Spleen (tissue), 11 donors: ENCODE measurements at regions not wholly inside any gene's neighbourhood (a gene's known extent, or its start where the extent isn't known, plus 50 kb on each side); places are given as distances from the start of the nearest gene placed in this dataset.

Source experiments
- DNase-seq: peaks from one replicate; pipeline ENCODE4 v3.0.0-alpha.2; 2020
- H3K27ac ChIP-seq, 8 donors: fragments of 200-600 bp; sonication (generic) in 7 of 8; 1 replicate in 4 of 8; 2 replicates in 4 of 8; pipeline versions ENCODE4 v1.5.0 to v1.8.0; 2016 to 2021; ENCODE audit warnings: inconsistent platforms in 4 of 8, mild to moderate bottlenecking in 4 of 8, moderate library complexity in 1 of 8
- H3K27me3 ChIP-seq, 7 donors: fragments of 200-600 bp; sonication (generic) in 6 of 7; replicated peaks in 1 of 7; 1 replicate in 4 of 7; 2 replicates in 3 of 7; pipeline versions ENCODE4 v1.5.0 to v1.8.0; 2016 to 2021; ENCODE audit warnings: inconsistent platforms in 3 of 7, mild to moderate bottlenecking in 1 of 7
- H3K36me3 ChIP-seq, 6 donors: fragments of 200-600 bp; sonication (generic) in 5 of 6; 1 replicate in 4 of 6; 2 replicates in 2 of 6; pipeline versions ENCODE4 v1.5.0 to v1.8.0; 2016 to 2021; ENCODE audit warnings: inconsistent platforms in 2 of 6
- H3K4me1 ChIP-seq, 6 donors: fragments of 200-600 bp; sonication (generic) in 5 of 6; 1 replicate in 3 of 6; 2 replicates in 3 of 6; pipeline versions ENCODE4 v1.5.0 to v1.8.0; 2016 to 2021; ENCODE audit warnings: inconsistent platforms in 3 of 6
- H3K4me3 ChIP-seq, 8 donors: fragments of 200-600 bp; sonication (generic) in 7 of 8; 1 replicate in 4 of 8; 2 replicates in 4 of 8; pipeline versions ENCODE4 v1.5.0 to v1.8.0; 2016 to 2021; ENCODE audit warnings: inconsistent platforms in 4 of 8, mild to moderate bottlenecking in 4 of 8, moderate library complexity in 2 of 8
- H3K9me3 ChIP-seq, 8 donors: fragments of 200-600 bp; sonication (generic) in 7 of 8; 1 replicate in 4 of 8; 2 replicates in 4 of 8; pipeline versions ENCODE4 v1.5.0 to v1.8.0; 2016 to 2021; ENCODE audit warnings: inconsistent platforms in 4 of 8
- CTCF ChIP-seq, 11 experiments: fragments of 200-600 bp in 7 of 11; fragments of 450-650 bp in 4 of 11; sonication (generic) in 4 of 11; IDR thresholded peaks in 8 of 11; conservative IDR thresholded peaks in 3 of 11; 1 replicate in 7 of 11; 2 replicates in 4 of 11; pipeline versions ENCODE4 v1.4.0 to v1.8.0; 2016 to 2021; ENCODE audit warnings: antibody characterized with exemption in 11 of 11, inconsistent platforms in 4 of 11, mild to moderate bottlenecking in 1 of 11
- POLR2A ChIP-seq, 3 donors: fragments of 450-650 bp; IDR thresholded peaks; one replicate each; pipeline ENCODE4 v1.5.1; 2017; ENCODE audit warnings: antibody characterized with exemption in 3 of 3, mild to moderate bottlenecking in 1 of 3
- POLR2AphosphoS5 ChIP-seq, 3 donors: sonication (generic); formaldehyde crosslinking; IDR thresholded peaks; one replicate each; pipeline ENCODE4 v1.5.1; 2017; ENCODE audit warnings: antibody characterized with exemption in 3 of 3
- WGBS, 5 donors: extraction: QIAGEN DNeasy Blood & Tissue Kit in 3 of 5; methylation state at CpG; one replicate each; pipeline versions ENCODE4 v1.1.5 to v1.1.7; 2013 to 2018; 5-methylcytosine and 5-hydroxymethylcytosine counted together
- intact Hi-C: fragments of 100-400 bp; cut with DNase I; formaldehyde crosslinking; loops from one replicate; pipeline ENCODE4 v1.15.0; 2023; ENCODE audit warnings: low total_unique reads
- donor health status: healthy with polysubstance abuse.
- donor health status: DM: no; HTN: no; CAD: no; lungs with moderate emphysema.
- donor health status: DM: no; HTN: no; CAD: no.
- donor health status: Bipolar disorder and iron deficiency.
- donor health status: healthy.
- donor health status: DM: no; HTN: no; CAD: no.
- donor health status: DM: yes; HTN: yes; CAD: no.

DNA sequence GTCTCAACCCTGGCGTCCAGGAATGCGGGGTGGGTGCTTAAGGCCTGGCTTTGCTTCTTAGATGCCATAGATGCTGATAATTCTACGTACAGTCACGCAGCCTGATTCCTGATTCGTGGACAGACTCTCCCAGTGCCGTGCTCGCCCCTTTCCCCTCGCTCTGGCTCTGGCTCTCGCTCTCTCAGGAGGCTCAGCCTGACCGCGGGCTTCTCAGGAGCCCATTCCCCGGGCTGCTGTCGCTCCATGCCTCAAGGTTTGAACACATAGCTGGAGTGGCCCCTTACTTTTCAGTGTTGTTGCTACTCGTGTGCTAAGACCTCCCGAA, 59.2 kb upstream of the ZC4H2 start:
- intact Hi-C loops = no loop called here
- no peak for TF ChIP-seq CTCF (IDR thresholded peaks at IDR 0.05 in 8 of 11, conservative IDR thresholded peaks at IDR 0.05 in 3 of 11)
- TF ChIP-seq POLR2A (IDR thresholded peaks at IDR 0.05) = no peak
- no peak for TF ChIP-seq POLR2AphosphoS5 (IDR thresholded peaks at IDR 0.05)
- peaks cover 0 to 12% (median 3%) of the 10 kb centered on the region in 7 donors for H3K27me3 ChIP-seq
- H3K9me3 ChIP-seq = no peaks in the 10 kb centered on the region
- WGBS, 5 donors = 1 to 43% (median 10%) methylated on average over 4 to 15 of the region's 15 CpGs
- H3K36me3 ChIP-seq = no peaks in the 10 kb centered on the region
- peak overlapping the region; percentile 33 to 80 (median 51) for H3K4me3 ChIP-seq
- DNase-seq = peak; percentile 77
- H3K27ac ChIP-seq = peak overlapping the region; percentile 37 to 88 (median 80)
- H3K4me1 ChIP-seq = peaks cover 0 to 24% (median 0%) of the 10 kb centered on the region in 6 donors

GRCh38 chrX:65034668-65035445, 58.6 kb upstream of the ZC4H2 start, which contains the start of gene ZC3H12B:
ZC3H12B (plus strand) TSS chrX:65034826.
- H3K9me3 ChIP-seq = no peaks in the 10 kb centered on the region
- peak within 1 kb of the TSS; percentile 37 to 88 (median 80) for H3K27ac ChIP-seq
- peak; percentile 92 for DNase-seq
- H3K4me3 ChIP-seq = peak within 1 kb of the TSS; percentile 33 to 80 (median 51)
- peak in 1 of 3 donors; percentile 31 for TF ChIP-seq POLR2A (IDR thresholded peaks at IDR 0.05)
- peak; percentile 71 to 91 (median 86) for TF ChIP-seq POLR2AphosphoS5 (IDR thresholded peaks at IDR 0.05)
- TF ChIP-seq CTCF (IDR thresholded peaks at IDR 0.05 in 8 of 11, conservative IDR thresholded peaks at IDR 0.05 in 3 of 11) = peak in 10 of 11 experiments; percentile 2 to 72 (median 45)
- peaks cover 0 to 12% (median 3%) of the 10 kb centered on the region in 7 donors for H3K27me3 ChIP-seq
- 0 to 41% (median 1%) methylated on average over 24 to 69 of the region's 69 CpGs for WGBS, 5 donors
- H3K36me3 ChIP-seq = no peaks in the 10 kb centered on the region
- intact Hi-C loops = no loop called here
- peaks cover 0 to 24% (median 0%) of the 10 kb centered on the region in 6 donors for H3K4me1 ChIP-seq

DNA sequence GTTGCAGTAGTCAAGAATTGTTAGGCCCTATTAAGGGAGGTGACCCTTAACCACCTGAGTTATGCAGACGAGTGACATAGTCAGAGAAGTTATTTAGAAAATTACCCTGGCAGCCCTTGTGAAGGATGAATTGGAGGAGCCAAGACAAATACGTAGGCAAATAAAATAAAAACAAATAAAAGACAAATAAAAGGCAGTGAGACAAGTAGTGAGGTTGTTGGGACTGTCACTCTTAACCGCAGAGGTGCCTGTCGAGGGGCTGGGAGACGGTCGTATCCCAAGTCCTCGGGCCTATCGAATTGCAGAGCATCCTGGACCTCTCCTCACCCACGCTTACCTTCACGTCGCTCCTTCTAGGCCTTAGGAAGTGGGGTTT, 58.0 kb upstream of the ZC4H2 start:
- intact Hi-C loops = no loop called here
- DNase-seq = no peak
- Histone ChIP-seq H3K9me3 (no peaks in the 10 kb centered on the region), H3K27me3 (peaks cover 0 to 12% (median 3%) of the 10 kb centered on the region in 7 donors), H3K4me3 (peak overlapping the region; percentile 33 to 80 (median 51)), H3K27ac (peak overlapping the region in 6 of 8 donors; percentile 49 to 88 (median 82)), H3K4me1 (peaks cover 0 to 24% (median 0%) of the 10 kb centered on the region in 6 donors), H3K36me3 (no peaks in the 10 kb centered on the region)
- TF ChIP-seq CTCF (IDR thresholded peaks at IDR 0.05 in 8 of 11, conservative IDR thresholded peaks at IDR 0.05 in 3 of 11) (no peak), POLR2A (IDR thresholded peaks at IDR 0.05) (no peak), POLR2AphosphoS5 (IDR thresholded peaks at IDR 0.05) (no peak)
- 8 to 34% (median 13%) methylated on average over 8 to 11 of the region's 11 CpGs for WGBS, 5 donors
